Hematopoietic multipotent progenitor cell treated with erythropoietin and hydrocortisone succinate and interleukin-3 and kit ligand, for 17 days (in vitro differentiated cells): ENCODE measurements at regions not wholly inside any gene's neighbourhood (a gene's known extent, or its start where the extent isn't known, plus 50 kb on each side); places are given as distances from the start of the nearest gene placed in this dataset.
"Not testable (repeated sequence)": the region's sequence is repeated elsewhere in the genome, so short reads cannot be mapped to it uniquely, and the experiment has no call there.

ENCODE experiments used
- DNase-seq: peaks from one replicate; pipeline ENCODE4 v3.0.0-alpha.2; 2015; ENCODE audit warnings: low spot score

GRCh38 chr20:30295967-30296366 is 961.5 kb upstream of the DEFB115 start:
- not testable (repeated sequence) for DNase-seq

GRCh38 chr20:30297878-30298595 is 959.4 kb upstream of the DEFB115 start:
- not testable (repeated sequence) for DNase-seq

- not testable (repeated sequence) for DNase-seq
Measured at GRCh38 chr20:30300220-30300642, 957.2 kb upstream of the DEFB115 start.

- not testable (repeated sequence) for DNase-seq
Measured at GRCh38 chr20:30302786-30303185, 954.7 kb upstream of the DEFB115 start.

GRCh38 chr20:30309938-30310337 is 947.5 kb upstream of the DEFB115 start:
- not testable (repeated sequence) for DNase-seq

GRCh38 chr20:30310385-30310784 is 947.1 kb upstream of the DEFB115 start:
- DNase-seq, result not testable (repeated sequence)

- not testable (repeated sequence) for DNase-seq
Measured at GRCh38 chr20:30312220-30312619, 945.2 kb upstream of the DEFB115 start.

GRCh38 chr20:30313660-30314059 is 943.8 kb upstream of the DEFB115 start:
- DNase-seq, result not testable (repeated sequence)

- not testable (repeated sequence) for DNase-seq
Measured at GRCh38 chr20:30316063-30316462, 941.4 kb upstream of the DEFB115 start.

- not testable (repeated sequence) for DNase-seq
Measured at GRCh38 chr20:30316532-30317299, 940.7 kb upstream of the DEFB115 start.

- not testable (repeated sequence) for DNase-seq
Measured at GRCh38 chr20:30333744-30334143, 923.7 kb upstream of the DEFB115 start.

GRCh38 chr20:30337556-30337955 is 919.9 kb upstream of the DEFB115 start:
- not testable (repeated sequence) for DNase-seq

GRCh38 chr20:30348932-30349331 is 908.5 kb upstream of the DEFB115 start:
- DNase-seq, result not testable (repeated sequence)

GRCh38 chr20:30356854-30357467 is 900.5 kb upstream of the DEFB115 start:
- not testable (repeated sequence) for DNase-seq

GRCh38 chr20:30361756-30362155 is 895.7 kb upstream of the DEFB115 start:
- not testable (repeated sequence) for DNase-seq

- not testable (repeated sequence) for DNase-seq
Measured at GRCh38 chr20:30376430-30376766, 881.1 kb upstream of the DEFB115 start.

GRCh38 chr20:30376767-30377658 is 880.5 kb upstream of the DEFB115 start:
- DNase-seq, result peak; percentile 79

GRCh38 chr20:30378317-30378716 is 879.1 kb upstream of the DEFB115 start:
- not testable (repeated sequence) for DNase-seq

- DNase-seq, result not testable (repeated sequence)
Measured at GRCh38 chr20:30378721-30379120, 878.7 kb upstream of the DEFB115 start.

- DNase-seq, result not testable (repeated sequence)
Measured at GRCh38 chr20:30384841-30385240, 872.6 kb upstream of the DEFB115 start.

GRCh38 chr20:30386099-30386498 is 871.4 kb upstream of the DEFB115 start:
- DNase-seq, result not testable (repeated sequence)

GRCh38 chr20:30387823-30388222 is 869.6 kb upstream of the DEFB115 start:
- not testable (repeated sequence) for DNase-seq
